Bronchial epithelial cell (primary cell): ENCODE measurements at regions not wholly inside any gene's neighbourhood (a gene's known extent, or its start where the extent isn't known, plus 50 kb on each side); places are given as distances from the start of the nearest gene placed in this dataset.
"Not testable (repeated sequence)": the region's sequence is repeated elsewhere in the genome, so short reads cannot be mapped to it uniquely, and the experiment has no call there.

ENCODE experiments used
- DNase-seq: peaks from one replicate; pipeline ENCODE4 v3.0.0-alpha.2; 2010; ENCODE audit warnings: low read depth
- FAIRE-seq: peaks from 2 replicates; lab custom pipeline; 2011; peaks lifted over from hg19 to GRCh38; lab: Jason Lieb, UNC
- H3K27me3 ChIP-seq: 2 replicates; pipeline ENCODE4 v1.5.1; 2011; ENCODE audit warnings: low read length; ENCODE audit not compliant: control insufficient read depth, insufficient read depth
- H3K36me3 ChIP-seq: 2 replicates; pipeline ENCODE4 v1.5.1; 2011; ENCODE audit warnings: low read length; ENCODE audit not compliant: control insufficient read depth, insufficient read depth
- H3K4me3 ChIP-seq: 2 replicates; pipeline ENCODE4 v1.5.1; 2011; ENCODE audit warnings: mild to moderate bottlenecking, low read depth, low read length, control low read depth
- CTCF ChIP-seq: IDR thresholded peaks from 2 replicates; pipeline ENCODE4 v1.5.1; 2011; ENCODE audit warnings: mild to moderate bottlenecking, moderate library complexity, low read length, control low read depth, inconsistent platforms; ENCODE audit not compliant: insufficient read depth, severe bottlenecking

DNA sequence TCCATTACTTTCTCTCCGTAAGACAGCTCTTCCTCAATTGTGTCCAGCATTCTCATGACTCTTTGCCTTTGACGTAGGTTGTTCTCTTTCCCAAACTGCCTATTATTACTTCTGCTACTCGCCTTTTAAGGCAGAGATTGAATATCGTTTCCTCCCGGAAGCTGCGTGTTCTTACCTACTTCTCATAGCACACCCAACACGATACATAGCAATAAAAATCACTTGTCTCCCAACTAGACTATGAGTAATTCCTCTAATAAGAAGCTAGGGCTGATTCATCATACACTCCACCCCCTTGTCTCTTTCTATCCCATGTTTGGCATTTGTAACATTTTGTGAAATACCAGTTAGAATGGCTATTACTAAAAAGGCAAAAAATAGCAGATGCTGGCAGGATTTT, 55.8 kb upstream of the SGIP1 start:
- H3K27me3 ChIP-seq = no peaks in the 10 kb centered on the region
- no peaks in the 10 kb centered on the region for H3K36me3 ChIP-seq
- no peak for TF ChIP-seq CTCF
- no peak for FAIRE-seq
- peak; percentile 83 for DNase-seq
- no peak overlapping the region for H3K4me3 ChIP-seq

- FAIRE-seq = no peak
- TF ChIP-seq CTCF = no peak
- no peaks in the 10 kb centered on the region for H3K27me3 ChIP-seq
Observed at GRCh38 chr1:66480162-66480561, 53.8 kb upstream of the SGIP1 start.

DNA sequence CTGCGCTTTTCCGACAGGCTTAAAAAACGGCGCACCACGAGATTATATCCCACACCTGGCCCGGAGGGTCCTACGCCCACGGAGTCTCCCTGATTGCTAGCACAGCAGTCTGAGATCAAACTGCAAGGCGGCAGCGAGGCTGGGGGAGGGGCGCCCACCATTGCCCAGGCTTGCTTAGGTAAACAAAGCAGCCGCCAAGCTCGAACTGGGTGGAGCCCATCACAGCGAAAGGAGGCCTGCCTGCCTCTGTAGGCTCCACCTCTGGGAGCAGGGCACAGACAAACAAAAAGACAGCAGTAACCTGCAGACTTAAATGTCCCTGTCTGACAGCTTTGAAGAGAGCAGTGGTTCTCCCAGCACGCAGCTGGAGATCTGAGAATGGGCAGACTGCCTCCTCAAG, 52.7 kb upstream of the SGIP1 start:
- FAIRE-seq, H3K27me3 ChIP-seq, H3K36me3 ChIP-seq, H3K4me3 ChIP-seq: not testable (repeated sequence)
- peak; percentile 29 for DNase-seq

More at GRCh38 chr1:66480162-66480561, 53.8 kb upstream of the SGIP1 start:
- no peak for DNase-seq
- no peak overlapping the region for H3K4me3 ChIP-seq
- no peaks in the 10 kb centered on the region for H3K36me3 ChIP-seq
